Common myeloid progenitor, CD34-positive (primary cell): ENCODE measurements at regions not wholly inside any gene's neighbourhood (a gene's known extent, or its start where the extent isn't known, plus 50 kb on each side); places are given as distances from the start of the nearest gene placed in this dataset.
A peak's percentile ranks its signal among the peaks of the same experiment; 100 is the strongest.

Experiments
- CTCF ChIA-PET: fragments of 350-600 bp; sonication (Branson Sonifier 250); formaldehyde crosslinking; loops from one replicate; lab custom pipeline; 2021; ENCODE audit warnings: antibody characterized with exemption; lab: Charles Lee
- POLR2A ChIA-PET: fragments of 350-600 bp; sonication (Branson Sonifier 250); formaldehyde crosslinking; loops from one replicate; lab custom pipeline; 2021; ENCODE audit warnings: antibody characterized with exemption; lab: Charles Lee
- DNase-seq, 3 donors: peaks; one replicate each; pipeline versions ENCODE4 v3.0.0 to v3.0.0-alpha.2; 2013
- H3K27ac ChIP-seq, 2 experiments: 1 replicate in 1 of 2; 2 replicates in 1 of 2; pipeline ENCODE4 v1.7.0; 2013; ENCODE audit warnings: inconsistent platforms in 2 of 2, low read length in 2 of 2, mild to moderate bottlenecking in 2 of 2, low read depth in 1 of 2, moderate library complexity in 1 of 2; ENCODE audit not compliant: severe bottlenecking in 2 of 2, insufficient read depth in 1 of 2, poor library complexity in 1 of 2
- H3K27me3 ChIP-seq, 5 experiments: replicated peaks in 2 of 5; 1 replicate in 3 of 5; 2 replicates in 2 of 5; pipeline versions ENCODE4 v1.6.1 to v1.7.0; 2013; ENCODE audit warnings: low read length in 4 of 5, mild to moderate bottlenecking in 2 of 5, moderate library complexity in 2 of 5, inconsistent platforms in 1 of 5; ENCODE audit not compliant: insufficient read depth in 5 of 5, control insufficient read depth in 4 of 5
- H3K36me3 ChIP-seq, 4 experiments: 1 replicate in 2 of 4; 2 replicates in 2 of 4; pipeline versions ENCODE4 v1.6.1 to v1.7.0; 2013; ENCODE audit warnings: low read length in 3 of 4, control low read depth in 1 of 4, mild to moderate bottlenecking in 1 of 4; ENCODE audit not compliant: control insufficient read depth in 4 of 4, insufficient read depth in 4 of 4
- H3K4me1 ChIP-seq, 4 experiments: 1 replicate in 3 of 4; 2 replicates in 1 of 4; pipeline versions ENCODE4 v1.6.1 to v1.7.1; 2013; ENCODE audit warnings: low read length in 3 of 4, mild to moderate bottlenecking in 3 of 4, control low read depth in 1 of 4, inconsistent platforms in 1 of 4, moderate library complexity in 1 of 4; ENCODE audit not compliant: control insufficient read depth in 4 of 4, insufficient read depth in 4 of 4; ENCODE audit errors: control extremely low read depth in 1 of 4
- H3K4me3 ChIP-seq, 7 experiments: 1 replicate in 4 of 7; 2 replicates in 3 of 7; pipeline versions ENCODE4 v1.5.1 to v1.7.0; 2013; ENCODE audit warnings: mild to moderate bottlenecking in 7 of 7, low read length in 6 of 7, moderate library complexity in 6 of 7, inconsistent platforms in 2 of 7, low read depth in 2 of 7, control low read depth in 1 of 7; ENCODE audit not compliant: insufficient read depth in 4 of 7, control insufficient read depth in 1 of 7; ENCODE audit errors: extremely low read depth in 1 of 7
- H3K9me3 ChIP-seq, 5 experiments: 1 replicate in 4 of 5; 2 replicates in 1 of 5; pipeline versions ENCODE4 v1.6.1 to v1.7.1; 2013; ENCODE audit warnings: low read length in 4 of 5, mild to moderate bottlenecking in 2 of 5, inconsistent platforms in 1 of 5, low read depth in 1 of 5, moderate library complexity in 1 of 5; ENCODE audit not compliant: control insufficient read depth in 4 of 5, insufficient read depth in 2 of 5; ENCODE audit errors: control extremely low read depth in 1 of 5
- WGBS: methylation state at CpG from one replicate; pipeline ENCODE4 v1.1.5; 2013; ENCODE audit not compliant: insufficient coverage; 5-methylcytosine and 5-hydroxymethylcytosine counted together

DNA sequence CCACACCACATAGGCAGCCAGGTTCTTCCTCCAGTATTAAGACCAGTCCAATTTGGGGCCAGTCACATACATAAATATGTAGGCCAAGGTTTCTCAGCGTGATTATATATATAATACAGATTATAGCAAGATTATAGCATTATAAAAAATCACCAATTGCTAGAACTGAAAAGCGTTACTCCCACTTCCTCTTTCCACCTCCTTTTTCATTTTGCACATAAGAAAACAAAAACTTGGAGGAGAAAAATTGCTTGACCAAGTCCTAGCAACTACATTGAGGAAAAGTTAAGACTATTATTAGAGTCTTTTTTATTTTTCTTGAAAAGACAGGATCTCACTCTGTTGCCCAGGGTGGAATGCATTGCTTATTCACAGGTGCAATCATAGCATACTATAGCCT is 262.7 kb upstream of the KCNN2 start:
- Histone ChIP-seq H3K9me3 (no peaks in the 10 kb centered on the region), H3K36me3 (no peaks in the 10 kb centered on the region), H3K4me1 (no peaks in the 10 kb centered on the region), H3K27me3 (no peaks in the 10 kb centered on the region), H3K27ac (no peak overlapping the region), H3K4me3 (no peak overlapping the region)
- ChIA-PET POLR2A (no interaction called here), CTCF (no interaction called here)
- no peak for DNase-seq
- WGBS = no CpG with 5 or more reads among the region's 2 CpGs

DNA sequence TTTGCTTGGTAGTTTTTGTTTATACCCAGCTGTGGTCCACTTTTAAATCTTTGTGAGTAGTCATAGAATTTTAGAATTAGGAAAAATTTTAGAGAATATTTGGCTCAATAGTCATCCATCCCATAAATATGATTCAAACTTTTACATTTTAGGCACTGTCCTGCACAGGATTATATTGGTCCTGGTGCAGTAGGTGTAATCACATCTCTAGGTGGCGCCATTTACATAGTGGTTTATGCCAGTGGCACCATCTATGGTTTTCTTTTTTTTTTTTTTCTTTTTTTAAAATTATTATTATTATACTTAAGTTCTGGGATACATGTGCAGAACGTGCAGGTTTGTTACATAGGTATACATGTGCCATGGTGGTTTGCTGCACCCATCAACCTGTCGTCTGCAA is 260.7 kb upstream of the KCNN2 start:
- H3K27me3 ChIP-seq = no peaks in the 10 kb centered on the region
- H3K4me3 ChIP-seq = no peak overlapping the region
- H3K27ac ChIP-seq = no peak overlapping the region
- WGBS = no CpG with 5 or more reads among the region's 3 CpGs
- POLR2A ChIA-PET = no interaction called here
- CTCF ChIA-PET = interaction anchor here (0.7 to 1.4 kb wide), 2 partner anchors 11 to 182 kb away, joined by 3 to 4 read pairs; no protein-coding TSS in a partner anchor
- no peaks in the 10 kb centered on the region for H3K4me1 ChIP-seq
- no peaks in the 10 kb centered on the region for H3K36me3 ChIP-seq
- no peaks in the 10 kb centered on the region for H3K9me3 ChIP-seq
- peak; percentile 13 to 50 (median 46) for DNase-seq

DNA sequence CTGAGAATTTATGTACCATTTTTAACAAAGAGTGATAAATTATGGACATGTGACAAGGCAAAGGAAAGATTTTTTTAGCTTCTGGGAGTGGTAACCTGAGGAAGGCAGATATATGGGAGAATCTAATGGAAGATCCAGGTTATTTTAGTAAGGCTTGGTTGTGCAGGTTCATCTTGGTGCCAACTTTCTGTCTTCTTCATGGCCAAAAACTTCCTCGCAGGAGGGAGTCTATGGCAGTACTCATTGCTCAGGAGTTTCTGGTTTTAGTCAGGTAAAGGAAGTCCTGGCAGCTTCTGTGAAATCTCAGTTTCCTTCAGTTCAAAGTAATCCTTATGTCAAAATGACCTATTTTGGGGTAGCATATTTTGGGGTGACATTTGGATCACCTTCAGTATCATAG is 248.3 kb upstream of the KCNN2 start:
- POLR2A ChIA-PET = no interaction called here
- CTCF ChIA-PET = no interaction called here
- H3K4me1 ChIP-seq = no peaks in the 10 kb centered on the region
- no peaks in the 10 kb centered on the region for H3K9me3 ChIP-seq
- H3K4me3 ChIP-seq = no peak overlapping the region
- H3K27ac ChIP-seq = no peak overlapping the region
- no peaks in the 10 kb centered on the region for H3K36me3 ChIP-seq
- 80% methylated on average over 1 of the region's 1 CpG for WGBS
- H3K27me3 ChIP-seq = no peaks in the 10 kb centered on the region
- no peak for DNase-seq

GRCh38 chr5:114116981-114117380 is 244.9 kb upstream of the KCNN2 start:
- DNase-seq = no peak
- no peak overlapping the region for H3K27ac ChIP-seq
- H3K36me3 ChIP-seq = no peaks in the 10 kb centered on the region
- ChIA-PET CTCF (no interaction called here), POLR2A (no interaction called here)
- no peak overlapping the region for H3K4me3 ChIP-seq
- WGBS = 80% methylated on average over 3 of the region's 4 CpGs
- no peaks in the 10 kb centered on the region for H3K27me3 ChIP-seq
- H3K9me3 ChIP-seq = no peaks in the 10 kb centered on the region
- H3K4me1 ChIP-seq = no peaks in the 10 kb centered on the region

- WGBS = no CpG with 5 or more reads among the region's 1 CpG
- Histone ChIP-seq H3K27ac (no peak overlapping the region), H3K36me3 (no peaks in the 10 kb centered on the region), H3K27me3 (no peaks in the 10 kb centered on the region), H3K4me1 (no peaks in the 10 kb centered on the region), H3K9me3 (no peaks in the 10 kb centered on the region), H3K4me3 (no peak overlapping the region)
- DNase-seq = no peak
- ChIA-PET POLR2A (no interaction called here), CTCF (no interaction called here)
Measured at GRCh38 chr5:114118511-114118910, 243.4 kb upstream of the KCNN2 start.

DNA sequence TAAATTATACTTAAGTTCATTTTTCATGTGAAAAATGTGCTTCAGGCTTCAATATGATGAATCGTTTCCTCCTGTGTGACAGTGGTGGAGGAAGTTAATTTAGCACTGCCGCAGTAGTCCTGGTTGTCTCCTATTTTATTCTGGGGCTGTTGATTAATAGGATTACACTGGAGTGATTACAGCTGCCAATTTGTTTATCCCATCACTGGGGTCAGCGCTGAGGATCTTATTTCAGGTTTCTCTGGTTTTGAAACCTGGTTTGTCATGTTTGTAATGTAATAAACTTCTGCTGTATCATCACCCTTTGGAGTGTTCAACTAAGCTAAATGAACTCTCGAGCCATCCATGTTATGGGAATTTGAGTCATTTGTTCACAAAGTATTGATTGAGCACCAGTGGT is 241.7 kb upstream of the KCNN2 start:
- no peaks in the 10 kb centered on the region for H3K36me3 ChIP-seq
- no peak overlapping the region for H3K27ac ChIP-seq
- no peaks in the 10 kb centered on the region for H3K27me3 ChIP-seq
- POLR2A ChIA-PET = no interaction called here
- CTCF ChIA-PET = no interaction called here
- no peaks in the 10 kb centered on the region for H3K4me1 ChIP-seq
- H3K9me3 ChIP-seq = no peaks in the 10 kb centered on the region
- WGBS = 100% methylated on average over 2 of the region's 4 CpGs
- no peak overlapping the region for H3K4me3 ChIP-seq
- no peak for DNase-seq

GRCh38 chr5:114122852-114123251 is 239.0 kb upstream of the KCNN2 start:
- Histone ChIP-seq H3K27ac (no peak overlapping the region), H3K27me3 (no peaks in the 10 kb centered on the region), H3K4me1 (no peaks in the 10 kb centered on the region), H3K36me3 (no peaks in the 10 kb centered on the region), H3K4me3 (no peak overlapping the region), H3K9me3 (no peaks in the 10 kb centered on the region)
- ChIA-PET CTCF (no interaction called here), POLR2A (no interaction called here)
- DNase-seq = no peak
- WGBS = no CpG with 5 or more reads among the region's 2 CpGs
